ENCODE measurements at regions not wholly inside any gene's neighbourhood (a gene's known extent, or its start where the extent isn't known, plus 50 kb on each side); places are given as distances from the start of the nearest gene placed in this dataset.

- Histone ChIP-seq H3K27ac (no peak overlapping the region), H3K4me3 (no peak overlapping the region), H3K4me1 (ENCODE audit: insufficient read depth) (no peaks in the 10 kb centered on the region), H3K9me3 (no peaks in the 10 kb centered on the region), H3K36me3 (no peaks in the 10 kb centered on the region), H3K27me3 (no peaks in the 10 kb centered on the region)
- no peak for TF ChIP-seq CTCF (IDR thresholded peaks at IDR 0.05)
- no peak for TF ChIP-seq POLR2A (IDR thresholded peaks at IDR 0.05)
- TF ChIP-seq EP300 (IDR thresholded peaks at IDR 0.05) = no peak
- DNase-seq = no peak
- intact Hi-C loops (cut with DNase I) = no loop called here
Measured at GRCh38 chr4:112060212-112060611, 85.0 kb upstream of the FAM241A start.

DNA sequence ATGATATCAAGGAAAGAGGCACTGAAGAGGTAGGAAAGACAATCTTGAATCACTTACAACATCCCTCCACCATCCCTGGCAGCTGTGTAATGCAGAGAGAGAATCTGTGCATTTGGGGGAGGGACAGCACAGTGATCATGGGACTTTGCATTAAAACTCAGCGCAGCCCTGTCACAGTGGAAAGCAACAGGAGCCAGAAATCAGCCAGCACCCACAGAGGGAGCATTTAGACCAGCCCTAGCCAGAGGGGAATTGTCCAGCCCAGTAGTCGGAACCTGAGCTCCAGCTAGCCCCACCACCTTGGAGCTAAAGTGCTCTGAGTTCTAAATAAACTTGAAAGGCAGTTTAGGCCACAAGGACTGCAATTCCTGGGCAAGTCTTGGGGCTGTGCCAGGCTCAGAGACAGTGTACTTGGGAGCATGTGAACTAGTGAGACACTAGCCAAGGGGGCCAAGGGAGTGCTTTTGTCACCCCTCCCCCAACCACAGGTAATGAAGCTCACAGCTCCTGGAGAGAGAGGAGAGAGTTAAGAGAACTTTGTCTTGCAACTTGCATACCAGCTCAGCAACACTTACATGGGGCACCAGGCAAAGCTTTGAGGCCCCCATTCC is 83.9 kb upstream of the FAM241A start:
- H3K9me3 ChIP-seq = no peaks in the 10 kb centered on the region
- H3K4me1 ChIP-seq (ENCODE audit: insufficient read depth) = no peaks in the 10 kb centered on the region
- no peak for TF ChIP-seq CTCF (IDR thresholded peaks at IDR 0.05)
- no peak for TF ChIP-seq EP300 (IDR thresholded peaks at IDR 0.05)
- no peak for TF ChIP-seq POLR2A (IDR thresholded peaks at IDR 0.05)
- H3K36me3 ChIP-seq = no peaks in the 10 kb centered on the region
- intact Hi-C loops (cut with DNase I) = no loop called here
- no peak for DNase-seq
- H3K4me3 ChIP-seq = no peak overlapping the region
- H3K27me3 ChIP-seq = no peaks in the 10 kb centered on the region
- WGBS, 3 donors = 62 to 68% (median 65%) methylated on average over 2 of the region's 2 CpGs
- no peak overlapping the region for H3K27ac ChIP-seq

- H3K9me3 ChIP-seq = no peaks in the 10 kb centered on the region
- no peak overlapping the region for H3K27ac ChIP-seq
- no peaks in the 10 kb centered on the region for H3K4me1 ChIP-seq (ENCODE audit: insufficient read depth)
- H3K4me3 ChIP-seq = no peak overlapping the region
- TF ChIP-seq POLR2A (IDR thresholded peaks at IDR 0.05) (no peak), CTCF (IDR thresholded peaks at IDR 0.05) (no peak), EP300 (IDR thresholded peaks at IDR 0.05) (no peak)
- intact Hi-C loops (cut with DNase I) = no loop called here
- WGBS, 3 donors = 86 to 92% (median 90%) methylated on average over 1 of the region's 1 CpG
- no peaks in the 10 kb centered on the region for H3K27me3 ChIP-seq
- H3K36me3 ChIP-seq = no peaks in the 10 kb centered on the region
- no peak for DNase-seq
Measured at GRCh38 chr4:112063260-112063659, 82.0 kb upstream of the FAM241A start.

DNA sequence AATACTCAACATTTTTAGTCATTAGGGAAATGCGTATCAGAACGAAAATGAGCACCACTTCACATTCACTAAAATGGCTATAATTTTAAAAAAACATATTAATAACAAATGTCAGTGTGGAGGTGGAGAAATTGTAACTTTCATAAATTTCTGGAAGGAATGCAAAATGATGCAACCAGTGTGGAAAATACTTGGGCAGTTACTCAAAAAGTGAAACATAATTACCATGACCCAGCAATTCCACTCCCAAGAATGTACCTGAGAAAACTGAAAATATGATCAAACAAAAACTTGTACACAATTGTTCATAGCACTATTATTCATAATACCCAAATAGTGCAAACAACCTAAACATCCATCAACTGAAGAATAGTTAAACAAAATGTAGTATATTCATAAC is 76.1 kb upstream of the FAM241A start:
- no peaks in the 10 kb centered on the region for H3K9me3 ChIP-seq
- no peak overlapping the region for H3K4me3 ChIP-seq
- H3K4me1 ChIP-seq (ENCODE audit: insufficient read depth) = no peaks in the 10 kb centered on the region
- 84 to 92% (median 87%) methylated on average over 2 of the region's 2 CpGs for WGBS, 3 donors
- no peaks in the 10 kb centered on the region for H3K36me3 ChIP-seq
- intact Hi-C loops (cut with DNase I) = no loop called here
- H3K27ac ChIP-seq = no peak overlapping the region
- TF ChIP-seq CTCF (IDR thresholded peaks at IDR 0.05) = no peak
- TF ChIP-seq EP300 (IDR thresholded peaks at IDR 0.05) = no peak
- TF ChIP-seq POLR2A (IDR thresholded peaks at IDR 0.05) = no peak
- DNase-seq = no peak
- H3K27me3 ChIP-seq = no peaks in the 10 kb centered on the region
